PC-9 (cell line): ENCODE measurements at regions not wholly inside any gene's neighbourhood (a gene's known extent, or its start where the extent isn't known, plus 50 kb on each side); places are given as distances from the start of the nearest gene placed in this dataset.

Experiments
- BruUV-seq: library from RNA; stranded (reverse); fragments of 400-500 nt; replicated peaks from 2 replicates; lab custom pipeline; 2021; lab: Mats Ljungman, UMichigan
- CTCF ChIA-PET: fragments of 300-600 bp; sonication (Branson Sonifier 250); formaldehyde crosslinking; loops from one replicate; lab custom pipeline; 2022; ENCODE audit warnings: antibody characterized with exemption; lab: Charles Lee
- POLR2A ChIA-PET: fragments of 300-600 bp; sonication (Branson Sonifier 250); formaldehyde crosslinking; loops from one replicate; lab custom pipeline; 2022; ENCODE audit warnings: antibody characterized with exemption; ENCODE audit not compliant: unreplicated experiment; lab: Charles Lee
- DNase-seq, 2 experiments: peaks; one replicate each; pipeline versions ENCODE4 v3.0.0 to v3.0.0-alpha.2; 2015 to 2022; ENCODE audit warnings: mixed read lengths in 1 of 2
- H2AFZ ChIP-seq: fragments of 200-600 bp; sonication (generic); 2 replicates; pipeline ENCODE4 v1.8.1; 2017; ENCODE audit warnings: antibody characterized with exemption
- H3F3A ChIP-seq: fragments of 200-600 bp; sonication (generic); 2 replicates; pipeline ENCODE4 v1.8.1; 2017; ENCODE audit warnings: antibody characterized with exemption, mild to moderate bottlenecking, low read depth; ENCODE audit not compliant: insufficient read depth
- H3K27ac ChIP-seq: fragments of 200-600 bp; sonication (generic); 2 replicates; pipeline ENCODE4 v1.6.1; 2016; ENCODE audit warnings: mixed run types
- H3K27me3 ChIP-seq: fragments of 200-600 bp; sonication (generic); 2 replicates; pipeline ENCODE4 v1.6.1; 2016; ENCODE audit warnings: low read depth, mixed run types; ENCODE audit not compliant: insufficient read depth
- H3K36me3 ChIP-seq: fragments of 200-600 bp; sonication (generic); 2 replicates; pipeline ENCODE4 v1.6.1; 2016; ENCODE audit warnings: low read depth, mixed run types
- H3K4me1 ChIP-seq: fragments of 200-600 bp; sonication (generic); replicated peaks from 2 replicates; pipeline ENCODE4 v1.6.1; 2016; ENCODE audit warnings: mixed run types; ENCODE audit not compliant: insufficient read depth
- H3K4me2 ChIP-seq: fragments of 200-600 bp; sonication (generic); 2 replicates; pipeline ENCODE4 v1.6.1; 2017; ENCODE audit warnings: mixed run types
- H3K4me3 ChIP-seq: fragments of 200-600 bp; sonication (generic); 2 replicates; pipeline ENCODE4 v1.6.1; 2016; ENCODE audit warnings: mixed run types
- H3K79me2 ChIP-seq: fragments of 200-600 bp; sonication (generic); 2 replicates; pipeline ENCODE4 v1.6.1; 2017; ENCODE audit warnings: low read depth, mixed run types
- H3K9me2 ChIP-seq: fragments of 200-600 bp; sonication (generic); 2 replicates; pipeline ENCODE4 v1.8.1; 2017; ENCODE audit warnings: mild to moderate bottlenecking; ENCODE audit not compliant: insufficient read depth
- H3K9me3 ChIP-seq: fragments of 200-600 bp; sonication (generic); 2 replicates; pipeline ENCODE4 v1.8.1; 2016; ENCODE audit warnings: low read depth; ENCODE audit not compliant: insufficient read depth
- H4K20me1 ChIP-seq: fragments of 200-600 bp; sonication (generic); 2 replicates; pipeline ENCODE4 v1.8.1; 2017; ENCODE audit not compliant: insufficient read depth
- EZH2 ChIP-seq: fragments of 200-600 bp; sonication (generic); IDR thresholded peaks from 2 replicates; pipeline ENCODE4 v1.8.0; 2017; ENCODE audit warnings: antibody characterized with exemption, low read depth
- intact Hi-C: fragments of 100-400 bp; cut with micrococcal nuclease; formaldehyde crosslinking; loops from one replicate; pipeline ENCODE4 v1.10.0; 2022; ENCODE audit not compliant: unreplicated experiment
- TF ChIP-seq, protein P1 (sequence below): fragments of 200-600 bp; sonication (generic); conservative IDR thresholded peaks from 2 replicates; pipeline ENCODE4 v1.6.1; 2017; ENCODE audit warnings: mixed run types, antibody characterized with exemption, mild to moderate bottlenecking, moderate library complexity

DNA sequence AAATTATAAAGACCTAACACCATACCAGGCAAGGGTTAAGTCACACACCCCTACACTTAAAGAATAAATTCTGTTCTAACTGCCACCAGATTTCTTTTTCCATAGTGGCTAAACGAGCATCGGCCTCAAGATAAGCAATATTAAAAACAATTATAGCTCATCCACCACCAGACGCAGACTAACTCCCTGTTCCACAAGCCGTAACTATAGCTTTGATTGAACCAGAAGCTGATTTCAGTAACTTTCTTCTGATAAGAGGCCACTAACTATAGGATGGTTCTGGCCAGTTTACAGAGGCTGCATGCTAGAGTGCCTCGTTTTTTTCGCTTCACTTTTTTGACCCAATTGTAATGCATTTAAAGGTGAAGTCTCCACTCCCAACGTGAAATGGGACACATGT, 238.8 kb downstream of the MRPL39 start:
- intact Hi-C loops, result no loop called here
- ChIA-PET CTCF (no interaction called here), POLR2A (no interaction called here)
- Histone ChIP-seq H3F3A (no peaks in the 10 kb centered on the region), H3K9me3 (no peaks in the 10 kb centered on the region), H3K27me3 (no peaks in the 10 kb centered on the region), H3K4me1 (no peaks in the 10 kb centered on the region), H3K9me2 (no peaks in the 10 kb centered on the region), H3K4me3 (no peak overlapping the region), H3K27ac (no peak overlapping the region), H4K20me1 (no peaks in the 10 kb centered on the region), H3K79me2 (no peaks in the 10 kb centered on the region), H3K4me2 (no peak overlapping the region), H2AFZ (no peak overlapping the region), H3K36me3 (no peaks in the 10 kb centered on the region)
- BruUV-seq, result no TSS peak
- DNase-seq, result no peak
- TF ChIP-seq, protein P1, sequence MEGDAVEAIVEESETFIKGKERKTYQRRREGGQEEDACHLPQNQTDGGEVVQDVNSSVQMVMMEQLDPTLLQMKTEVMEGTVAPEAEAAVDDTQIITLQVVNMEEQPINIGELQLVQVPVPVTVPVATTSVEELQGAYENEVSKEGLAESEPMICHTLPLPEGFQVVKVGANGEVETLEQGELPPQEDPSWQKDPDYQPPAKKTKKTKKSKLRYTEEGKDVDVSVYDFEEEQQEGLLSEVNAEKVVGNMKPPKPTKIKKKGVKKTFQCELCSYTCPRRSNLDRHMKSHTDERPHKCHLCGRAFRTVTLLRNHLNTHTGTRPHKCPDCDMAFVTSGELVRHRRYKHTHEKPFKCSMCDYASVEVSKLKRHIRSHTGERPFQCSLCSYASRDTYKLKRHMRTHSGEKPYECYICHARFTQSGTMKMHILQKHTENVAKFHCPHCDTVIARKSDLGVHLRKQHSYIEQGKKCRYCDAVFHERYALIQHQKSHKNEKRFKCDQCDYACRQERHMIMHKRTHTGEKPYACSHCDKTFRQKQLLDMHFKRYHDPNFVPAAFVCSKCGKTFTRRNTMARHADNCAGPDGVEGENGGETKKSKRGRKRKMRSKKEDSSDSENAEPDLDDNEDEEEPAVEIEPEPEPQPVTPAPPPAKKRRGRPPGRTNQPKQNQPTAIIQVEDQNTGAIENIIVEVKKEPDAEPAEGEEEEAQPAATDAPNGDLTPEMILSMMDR, result no peak
- no peak for TF ChIP-seq EZH2

DNA sequence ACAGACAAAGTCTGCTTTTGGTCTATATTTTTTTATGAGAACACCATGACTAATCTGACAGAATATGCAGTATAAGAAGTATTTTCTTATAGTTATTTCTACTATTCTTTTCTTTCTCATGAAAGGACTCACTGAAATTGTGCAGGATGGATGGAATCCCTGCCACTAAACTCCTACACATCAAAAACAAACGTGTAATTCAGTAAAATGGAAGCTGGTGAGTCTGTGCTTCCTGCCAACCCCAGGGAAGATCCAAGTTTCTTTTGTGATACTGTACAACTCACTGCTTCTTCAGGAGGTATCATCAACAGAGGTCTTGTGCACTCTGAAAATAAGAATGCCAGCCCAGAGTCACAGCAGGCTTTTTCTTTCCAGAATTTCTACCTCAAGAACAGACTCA, 241.2 kb downstream of the MRPL39 start:
- ChIA-PET CTCF (no interaction called here), POLR2A (no interaction called here)
- Histone ChIP-seq H3K9me3 (no peaks in the 10 kb centered on the region), H3K27me3 (no peaks in the 10 kb centered on the region), H3K27ac (no peak overlapping the region), H3K36me3 (no peaks in the 10 kb centered on the region), H3K9me2 (no peaks in the 10 kb centered on the region), H3F3A (no peaks in the 10 kb centered on the region), H3K4me2 (no peak overlapping the region), H3K4me1 (no peaks in the 10 kb centered on the region), H2AFZ (no peak overlapping the region), H4K20me1 (no peaks in the 10 kb centered on the region), H3K4me3 (no peak overlapping the region), H3K79me2 (no peaks in the 10 kb centered on the region)
- DNase-seq, result no peak
- TF ChIP-seq EZH2, result no peak
- TF ChIP-seq, protein P1, result no peak
- intact Hi-C loops, result no loop called here
- no TSS peak for BruUV-seq

DNA sequence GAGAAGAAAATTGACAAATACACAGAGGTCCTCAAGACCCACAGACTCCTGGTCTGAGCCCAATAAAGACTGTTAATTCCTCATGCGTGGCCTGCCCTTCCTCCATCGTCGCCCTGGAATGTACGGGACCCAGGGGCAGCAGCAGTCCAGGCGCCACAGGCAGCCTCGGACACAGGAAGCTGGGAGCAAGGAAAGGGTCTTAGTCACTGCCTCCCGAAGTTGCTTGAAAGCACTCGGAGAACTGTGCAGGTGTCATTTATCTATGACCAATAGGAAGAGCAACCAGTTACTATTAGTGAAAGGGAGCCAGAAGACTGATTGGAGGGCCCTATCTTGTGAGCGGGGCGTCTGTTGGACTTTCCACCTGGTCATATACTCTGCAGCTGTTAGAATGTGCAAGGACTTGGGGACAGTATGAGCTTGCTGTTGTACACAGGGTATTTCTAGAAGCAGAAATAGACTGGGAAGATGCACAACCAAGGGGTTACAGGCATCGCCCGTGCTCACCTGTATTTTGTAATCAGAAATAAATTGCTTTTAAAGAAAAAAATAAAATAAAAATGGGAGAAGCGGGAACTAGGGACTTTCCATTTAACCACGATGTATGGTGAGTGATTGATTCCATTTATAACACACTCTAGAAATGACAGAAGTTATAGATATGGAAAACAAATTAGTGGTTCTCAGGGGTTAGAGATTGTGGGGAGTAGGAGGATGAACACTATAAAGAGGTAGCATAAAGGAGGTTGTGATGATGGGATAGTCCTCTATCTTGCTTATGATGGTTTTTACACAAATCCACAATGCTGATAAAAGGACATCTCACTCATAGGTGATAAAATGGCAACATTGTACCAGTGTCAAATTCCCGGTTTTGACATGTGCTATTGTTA, 244.7 kb downstream of the MRPL39 start:
- CTCF ChIA-PET, result no interaction called here
- no TSS peak for BruUV-seq

More for the DNA sequence above, 244.7 kb downstream of the MRPL39 start:
- no peak overlapping the region for H3K27ac ChIP-seq
- no peak overlapping the region for H3K4me3 ChIP-seq
- H3K79me2 ChIP-seq, result no peaks in the 10 kb centered on the region
- no peaks in the 10 kb centered on the region for H4K20me1 ChIP-seq
- no peaks in the 10 kb centered on the region for H3K9me2 ChIP-seq
- intact Hi-C loops, result no loop called here
- no peak overlapping the region for H3K4me2 ChIP-seq
- no peaks in the 10 kb centered on the region for H3K9me3 ChIP-seq
- no peaks in the 10 kb centered on the region for H3K4me1 ChIP-seq
- no peak for DNase-seq
- no peak overlapping the region for H2AFZ ChIP-seq
- no peak for TF ChIP-seq EZH2
- TF ChIP-seq, protein P1, result no peak
- no peaks in the 10 kb centered on the region for H3F3A ChIP-seq
- H3K27me3 ChIP-seq, result no peaks in the 10 kb centered on the region
- POLR2A ChIA-PET, result no interaction called here
- no peaks in the 10 kb centered on the region for H3K36me3 ChIP-seq
